ENCODE measurements at regions not wholly inside any gene's neighbourhood (a gene's known extent, or its start where the extent isn't known, plus 50 kb on each side); places are given as distances from the start of the nearest gene placed in this dataset.

DNA sequence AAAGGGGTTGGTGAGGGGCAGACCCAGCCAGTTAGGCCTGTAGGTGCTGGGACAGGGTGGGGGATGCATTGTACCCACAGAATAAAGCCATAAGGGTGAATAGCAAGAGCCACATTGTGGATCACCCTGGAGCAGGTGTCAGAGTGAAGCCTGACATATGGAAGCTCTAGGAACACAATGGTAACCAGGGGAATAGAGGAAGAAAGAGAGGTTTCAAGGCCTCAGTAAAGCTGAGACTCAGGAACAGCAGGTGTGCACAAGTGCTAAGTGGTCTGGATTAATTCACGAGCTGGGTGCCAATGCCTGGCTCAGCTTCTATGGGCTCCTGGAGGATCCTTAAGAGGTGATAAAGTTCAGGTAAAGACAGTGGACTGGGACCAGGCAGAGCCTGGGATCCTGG, 323.7 kb upstream of the CTNNB1 start:
- Histone ChIP-seq H2AFZ (ENCODE audit: low read depth, low read length) (no peak overlapping the region), H3K9ac (ENCODE audit: low read length) (no peak overlapping the region), H3K4me2 (ENCODE audit: low read length) (no peak overlapping the region), H3K4me1 (ENCODE audit: insufficient read depth, low read length) (peaks cover 9% of the 10 kb centered on the region), H4K20me1 (ENCODE audit: insufficient read depth, low read length) (no peaks in the 10 kb centered on the region), H3K36me3 (ENCODE audit: insufficient read depth, low read length) (no peaks in the 10 kb centered on the region), H3K27ac (ENCODE audit: low read depth, low read length) (no peak overlapping the region), H3K9me3 (ENCODE audit: insufficient read depth, low read depth, low read length) (no peaks in the 10 kb centered on the region), H3K27me3 (ENCODE audit: insufficient read depth, low read length) (no peaks in the 10 kb centered on the region), H3K4me3 (ENCODE audit: insufficient read depth, low read depth, low read length) (no peak overlapping the region), H3K79me2 (ENCODE audit: insufficient read depth, low read length) (no peaks in the 10 kb centered on the region)
- H3K36me3 Mint-ChIP-seq (ENCODE audit: low read depth, unreplicated experiment) = no peaks in the 10 kb centered on the region
- H3K4me3 Mint-ChIP-seq (ENCODE audit: unreplicated experiment) = no peak overlapping the region
- H3K27me3 Mint-ChIP-seq (ENCODE audit: low read depth, unreplicated experiment) = peaks cover 3% of the 10 kb centered on the region
- no peak for TF ChIP-seq EZH2 (IDR thresholded peaks at IDR 0.05; ENCODE audit: insufficient read depth, low read length)
- no peak for TF ChIP-seq CTCF (IDR thresholded peaks at IDR 0.05; ENCODE audit: insufficient read depth, low read depth, low read length)
- peaks cover 39% of the 10 kb centered on the region for H3K4me1 Mint-ChIP-seq (ENCODE audit: low read depth, unreplicated experiment)
- DNase-seq (ENCODE audit: low read depth) (no peak), FAIRE-seq (no peak)
- peak overlapping the region; percentile 45 for H3K27ac Mint-ChIP-seq (ENCODE audit: unreplicated experiment)
- peaks cover under 1% of the 10 kb centered on the region for H3K9me3 Mint-ChIP-seq (ENCODE audit: unreplicated experiment)

- Histone ChIP-seq H3K4me1 (ENCODE audit: insufficient read depth, low read length) (peaks cover 9% of the 10 kb centered on the region), H3K79me2 (ENCODE audit: insufficient read depth, low read length) (no peaks in the 10 kb centered on the region), H3K36me3 (ENCODE audit: insufficient read depth, low read length) (no peaks in the 10 kb centered on the region), H4K20me1 (ENCODE audit: insufficient read depth, low read length) (no peaks in the 10 kb centered on the region), H3K27ac (ENCODE audit: low read depth, low read length) (no peak overlapping the region), H2AFZ (ENCODE audit: low read depth, low read length) (no peak overlapping the region), H3K4me3 (ENCODE audit: insufficient read depth, low read depth, low read length) (no peak overlapping the region), H3K9ac (ENCODE audit: low read length) (no peak overlapping the region), H3K27me3 (ENCODE audit: insufficient read depth, low read length) (no peaks in the 10 kb centered on the region), H3K9me3 (ENCODE audit: insufficient read depth, low read depth, low read length) (no peaks in the 10 kb centered on the region), H3K4me2 (ENCODE audit: low read length) (no peak overlapping the region)
- no peak for TF ChIP-seq EZH2 (IDR thresholded peaks at IDR 0.05; ENCODE audit: insufficient read depth, low read length)
- no peak for TF ChIP-seq CTCF (IDR thresholded peaks at IDR 0.05; ENCODE audit: insufficient read depth, low read depth, low read length)
- DNase-seq (ENCODE audit: low read depth) = no peak
- Mint-ChIP-seq H3K9me3 (ENCODE audit: unreplicated experiment) (peaks cover 3% of the 10 kb centered on the region), H3K4me3 (ENCODE audit: unreplicated experiment) (no peak overlapping the region), H3K36me3 (ENCODE audit: low read depth, unreplicated experiment) (no peaks in the 10 kb centered on the region), H3K27me3 (ENCODE audit: low read depth, unreplicated experiment) (no peaks in the 10 kb centered on the region), H3K27ac (ENCODE audit: unreplicated experiment) (peak overlapping the region; percentile 83), H3K4me1 (ENCODE audit: low read depth, unreplicated experiment) (peaks cover 39% of the 10 kb centered on the region)
- no peak for FAIRE-seq
Measured at GRCh38 chr3:40876009-40876408, 323.3 kb upstream of the CTNNB1 start.

DNA sequence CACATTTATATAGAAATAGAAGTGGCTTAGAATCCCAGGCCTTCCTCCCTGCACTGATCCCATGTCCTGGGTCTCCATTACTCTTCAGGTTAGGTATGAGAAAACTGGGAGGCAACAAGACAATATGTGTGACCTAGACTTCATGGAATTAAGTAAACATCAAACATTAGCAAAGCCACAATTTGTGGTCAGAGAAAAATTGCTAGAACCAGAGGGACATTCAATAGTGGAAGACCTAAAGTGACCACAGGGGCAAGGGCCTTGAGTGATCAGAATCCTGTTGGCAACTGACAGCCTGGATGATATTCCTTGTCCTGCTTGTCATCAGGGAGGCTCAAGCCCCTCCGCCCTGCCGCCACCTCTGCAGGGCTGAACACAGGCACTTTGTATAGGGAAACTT, 322.8 kb upstream of the CTNNB1 start:
- Histone ChIP-seq H3K9me3 (ENCODE audit: insufficient read depth, low read depth, low read length) (no peaks in the 10 kb centered on the region), H3K27ac (ENCODE audit: low read depth, low read length) (no peak overlapping the region), H2AFZ (ENCODE audit: low read depth, low read length) (no peak overlapping the region), H3K36me3 (ENCODE audit: insufficient read depth, low read length) (no peaks in the 10 kb centered on the region), H3K27me3 (ENCODE audit: insufficient read depth, low read length) (no peaks in the 10 kb centered on the region), H3K4me1 (ENCODE audit: insufficient read depth, low read length) (peaks cover 9% of the 10 kb centered on the region), H3K9ac (ENCODE audit: low read length) (no peak overlapping the region), H3K4me3 (ENCODE audit: insufficient read depth, low read depth, low read length) (no peak overlapping the region), H3K4me2 (ENCODE audit: low read length) (no peak overlapping the region), H3K79me2 (ENCODE audit: insufficient read depth, low read length) (no peaks in the 10 kb centered on the region), H4K20me1 (ENCODE audit: insufficient read depth, low read length) (no peaks in the 10 kb centered on the region)
- TF ChIP-seq EZH2 (IDR thresholded peaks at IDR 0.05; ENCODE audit: insufficient read depth, low read length) (no peak), CTCF (IDR thresholded peaks at IDR 0.05; ENCODE audit: insufficient read depth, low read depth, low read length) (no peak)
- H3K4me1 Mint-ChIP-seq (ENCODE audit: low read depth, unreplicated experiment) = peaks cover 39% of the 10 kb centered on the region
- H3K36me3 Mint-ChIP-seq (ENCODE audit: low read depth, unreplicated experiment) = no peaks in the 10 kb centered on the region
- DNase-seq (ENCODE audit: low read depth) (peak; percentile 34), FAIRE-seq (no peak)
- H3K27me3 Mint-ChIP-seq (ENCODE audit: low read depth, unreplicated experiment) = no peaks in the 10 kb centered on the region
- no peak overlapping the region for H3K4me3 Mint-ChIP-seq (ENCODE audit: unreplicated experiment)
- peaks cover 3% of the 10 kb centered on the region for H3K9me3 Mint-ChIP-seq (ENCODE audit: unreplicated experiment)
- H3K27ac Mint-ChIP-seq (ENCODE audit: unreplicated experiment) = peak overlapping the region; percentile 83
